HG02759 (cell line): ENCODE measurements at regions not wholly inside any gene's neighbourhood (a gene's known extent, or its start where the extent isn't known, plus 50 kb on each side); places are given as distances from the start of the nearest gene placed in this dataset.

Experiments used
- ATAC-seq: cut with Tn5 transposase; IDR thresholded peaks from one replicate; pipeline ENCODE4 v1.9.1; 2021; ENCODE audit warnings: mild to moderate bottlenecking, moderate library complexity; ENCODE audit not compliant: unreplicated experiment

DNA sequence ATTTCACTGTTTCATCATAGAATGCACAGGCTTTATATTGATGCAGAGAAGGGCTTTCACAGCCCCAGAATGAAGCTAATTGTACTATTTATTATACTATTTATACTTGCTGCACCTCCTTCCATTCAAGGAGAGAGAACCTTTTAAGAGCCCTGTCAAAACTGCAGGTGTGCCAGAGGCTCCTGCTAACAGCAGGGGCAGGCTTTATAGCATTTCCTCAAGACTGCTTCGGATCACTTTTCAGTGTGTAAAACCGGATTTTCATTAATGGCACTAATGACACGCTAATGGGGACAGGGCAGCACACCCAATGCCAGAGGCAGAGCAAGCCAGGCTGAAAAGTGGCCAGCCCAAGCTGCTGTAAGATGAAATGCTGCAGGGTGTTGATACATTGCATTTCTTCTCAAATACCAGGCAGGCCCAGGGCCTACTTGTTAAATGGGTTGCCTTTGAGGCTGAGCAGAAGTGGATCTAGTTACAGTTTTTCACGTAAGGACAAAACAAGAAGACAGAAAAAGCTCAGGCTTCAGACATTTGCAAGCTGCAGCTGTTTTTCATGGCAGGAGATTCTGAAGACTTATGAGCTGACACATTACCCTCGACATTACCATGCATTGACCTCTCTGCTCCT, 487.7 kb upstream of the BTBD3 start:
- ATAC-seq: no peak

DNA sequence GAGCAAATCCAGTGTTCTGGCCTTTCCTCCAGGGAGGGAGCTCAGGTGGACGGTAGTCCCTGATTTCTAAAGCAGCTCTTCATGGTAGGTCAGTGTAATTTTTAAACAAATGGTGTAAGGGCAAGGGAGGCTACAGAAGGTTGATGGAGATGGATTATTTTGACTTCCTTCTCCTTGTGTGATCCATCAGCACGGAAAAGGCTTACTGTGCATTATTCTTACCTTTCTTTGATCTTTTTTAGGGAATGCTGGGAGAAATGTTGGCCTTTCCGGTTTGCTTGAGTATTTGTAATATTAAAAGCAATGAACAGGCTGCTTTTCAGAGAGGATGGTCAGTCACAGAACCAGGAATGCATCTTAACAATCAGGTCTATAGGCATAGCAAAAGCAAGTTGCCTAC, 487.0 kb upstream of the BTBD3 start:
- ATAC-seq: no peak

DNA sequence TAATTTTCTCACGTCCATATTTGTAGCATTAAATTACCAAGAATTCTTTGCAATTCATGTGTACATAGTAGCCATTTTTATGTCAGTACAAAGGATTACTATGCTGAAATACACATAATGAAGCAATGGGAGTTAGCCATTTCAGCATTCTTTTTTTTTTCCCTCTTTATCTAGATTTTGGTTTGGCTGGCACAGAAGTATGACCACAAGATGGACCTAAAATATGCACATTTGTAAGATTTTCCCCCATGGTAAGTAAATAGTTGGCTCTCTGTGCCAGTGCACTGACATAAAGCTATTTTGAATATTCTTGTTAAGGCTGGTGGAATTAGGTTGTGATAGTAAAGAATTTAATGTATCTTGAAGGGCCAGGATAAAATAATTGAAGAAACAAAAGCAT, 486.1 kb upstream of the BTBD3 start:
- ATAC-seq: no peak

DNA sequence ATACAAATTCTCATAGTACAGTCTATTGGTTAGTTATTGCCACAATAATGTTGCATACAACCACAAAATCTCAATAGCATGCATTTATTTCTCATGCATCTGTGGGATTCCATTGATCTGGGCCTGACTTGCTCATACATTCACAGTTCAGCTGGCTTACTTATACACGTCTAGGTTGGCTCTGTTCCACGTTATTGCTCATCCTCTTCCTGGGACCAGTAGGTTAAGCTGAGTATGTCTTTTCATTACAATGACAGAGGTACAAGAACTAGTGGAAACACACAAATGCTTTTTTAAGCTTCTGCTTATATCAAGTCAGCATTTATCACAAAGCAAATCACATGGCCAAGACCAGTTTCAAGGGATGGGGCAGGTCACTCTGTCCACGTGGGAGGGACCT, 485.3 kb upstream of the BTBD3 start:
- ATAC-seq: no peak

DNA sequence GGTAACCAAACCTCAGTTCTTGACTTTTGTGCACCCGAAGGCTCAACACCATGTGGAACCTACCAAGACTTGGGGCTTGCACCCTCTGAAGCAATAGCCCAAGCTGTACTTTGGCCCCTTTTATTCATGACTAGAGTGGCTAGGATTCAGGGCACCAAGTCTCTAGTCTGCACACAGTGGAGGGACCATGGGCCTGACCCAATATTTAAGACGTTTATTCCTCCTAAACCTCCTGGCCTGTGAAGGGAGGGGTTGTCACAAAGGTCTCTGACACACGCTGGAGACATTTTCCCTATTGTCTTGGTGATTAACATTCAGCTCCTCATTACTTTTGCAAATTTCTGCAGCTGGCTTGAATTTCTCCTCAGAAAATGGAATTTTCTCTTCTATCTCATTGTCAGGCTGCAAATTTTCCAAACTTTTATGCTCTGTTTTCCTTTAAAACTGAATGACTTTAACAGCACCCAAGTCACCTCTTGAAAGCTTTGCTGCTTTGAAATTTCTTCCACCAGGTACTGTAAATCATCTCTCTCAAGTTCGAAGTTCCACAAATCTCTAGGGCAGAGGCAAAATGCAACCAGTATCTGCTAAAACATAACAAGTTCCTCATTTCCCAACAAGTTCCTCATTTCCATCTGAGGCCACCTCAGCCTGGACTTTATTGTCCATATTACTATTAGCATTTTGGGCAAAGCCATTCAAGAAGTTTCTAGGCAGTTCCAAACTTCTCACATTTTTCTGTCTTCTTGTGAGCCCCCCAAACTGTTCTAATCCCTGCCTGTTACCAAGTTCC, 481.4 kb upstream of the BTBD3 start:
- ATAC-seq: no peak

DNA sequence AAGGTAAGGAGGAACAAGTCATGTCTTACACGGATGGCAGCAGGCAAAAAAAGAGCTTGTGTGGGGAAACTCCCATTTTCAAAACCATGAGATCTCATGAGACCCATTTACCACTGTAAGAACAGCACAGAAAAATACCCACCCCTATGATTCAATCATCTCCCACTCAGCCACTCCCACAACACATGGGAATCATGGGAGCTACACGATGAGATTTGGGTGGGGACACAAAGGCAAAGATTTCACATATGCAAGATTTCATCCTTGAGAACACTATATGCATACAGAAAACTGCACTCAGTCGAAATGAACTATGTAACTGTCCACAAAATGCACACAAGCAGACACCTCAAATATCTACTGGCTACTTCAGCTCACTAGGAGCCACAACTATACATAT, 480.6 kb upstream of the BTBD3 start:
- ATAC-seq: no peak

DNA sequence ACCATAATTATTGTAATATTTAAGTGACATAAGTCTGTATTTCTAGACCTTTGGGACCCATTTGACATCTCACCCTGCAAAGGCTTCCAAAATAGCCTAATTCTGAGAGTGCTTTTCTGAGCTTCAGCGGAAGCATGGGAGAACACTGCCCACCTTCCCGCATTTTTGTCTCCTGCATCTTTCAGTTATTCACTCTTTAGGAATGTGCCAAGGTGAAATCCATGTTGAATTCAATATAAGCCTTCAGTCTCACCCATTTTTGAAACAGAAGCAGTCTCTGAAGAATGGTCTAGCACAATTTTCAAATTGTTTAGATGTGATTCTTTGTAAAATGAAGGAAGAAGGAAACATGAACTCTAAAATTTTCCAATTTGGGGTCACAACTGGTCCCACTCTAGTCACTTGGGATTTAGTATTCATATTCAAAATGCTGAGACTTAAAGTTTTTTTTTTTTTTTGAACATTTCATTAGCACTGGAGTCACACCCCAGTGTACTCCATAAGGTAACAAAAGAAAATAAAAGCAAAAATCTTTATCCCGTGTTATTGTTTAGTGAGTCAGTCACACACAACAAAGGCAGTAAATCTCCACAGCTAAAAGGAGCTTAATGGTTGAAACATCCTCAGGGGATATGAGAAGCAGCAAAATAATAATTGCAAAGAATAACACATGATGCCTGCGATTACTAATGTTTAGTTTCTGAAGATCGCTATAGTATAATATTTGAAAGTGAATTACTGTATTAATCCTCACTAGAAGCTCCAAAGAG, 479.9 kb upstream of the BTBD3 start:
- no peak for ATAC-seq

DNA sequence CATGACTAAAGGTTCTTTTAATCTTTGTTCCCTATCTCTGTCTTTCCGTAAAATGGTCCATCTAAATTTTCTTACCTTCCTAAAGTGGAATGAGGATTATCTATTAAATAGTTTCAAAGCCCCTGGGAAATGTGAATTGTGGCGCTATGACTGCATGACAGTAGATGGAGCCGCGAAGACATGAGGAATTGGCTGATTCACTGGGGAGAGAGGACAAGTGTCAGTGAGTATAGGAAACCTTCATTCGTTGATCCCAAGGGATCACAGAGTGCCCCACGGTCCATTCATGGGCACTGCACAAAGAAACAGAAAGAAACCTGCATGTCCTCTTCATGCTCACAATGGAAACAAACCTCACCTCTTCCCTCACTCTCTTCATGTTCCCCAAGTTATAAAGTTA, 479.3 kb upstream of the BTBD3 start:
- no peak for ATAC-seq

DNA sequence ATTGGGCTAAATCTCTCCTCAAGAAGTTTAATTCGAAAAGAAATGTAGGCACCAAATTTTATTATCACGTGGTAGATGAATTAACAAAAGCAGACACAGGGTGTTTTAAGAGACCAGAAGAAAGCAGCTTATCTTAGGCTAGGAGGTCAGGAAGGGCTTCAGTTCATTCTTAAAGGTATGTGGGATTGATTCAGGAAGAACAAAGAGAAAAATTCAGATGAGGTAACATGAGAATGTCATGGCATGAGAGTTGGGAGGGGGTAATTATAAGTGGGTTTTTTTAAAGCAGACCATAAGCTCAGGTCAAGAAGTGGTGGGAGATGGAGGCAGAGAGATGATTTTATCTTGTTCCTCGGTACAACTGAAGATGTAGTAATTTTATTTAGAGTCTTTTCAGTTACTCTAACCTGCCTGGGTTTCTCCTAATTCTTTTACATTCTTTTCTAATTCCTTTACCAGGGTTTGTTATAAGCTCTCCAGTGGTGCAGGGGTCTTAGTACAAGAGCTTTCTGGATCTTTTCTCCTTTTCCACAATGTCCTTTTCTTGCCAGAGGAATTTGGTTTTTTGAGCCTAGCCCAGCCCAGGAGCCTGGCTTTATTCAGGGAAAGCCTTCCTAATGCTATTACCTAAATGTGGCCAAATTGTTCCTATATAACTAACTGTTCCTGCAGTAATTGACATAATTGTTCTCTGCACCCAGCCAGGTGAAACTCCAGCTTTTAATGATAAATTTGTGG, 474.1 kb upstream of the BTBD3 start:
- ATAC-seq: no peak

DNA sequence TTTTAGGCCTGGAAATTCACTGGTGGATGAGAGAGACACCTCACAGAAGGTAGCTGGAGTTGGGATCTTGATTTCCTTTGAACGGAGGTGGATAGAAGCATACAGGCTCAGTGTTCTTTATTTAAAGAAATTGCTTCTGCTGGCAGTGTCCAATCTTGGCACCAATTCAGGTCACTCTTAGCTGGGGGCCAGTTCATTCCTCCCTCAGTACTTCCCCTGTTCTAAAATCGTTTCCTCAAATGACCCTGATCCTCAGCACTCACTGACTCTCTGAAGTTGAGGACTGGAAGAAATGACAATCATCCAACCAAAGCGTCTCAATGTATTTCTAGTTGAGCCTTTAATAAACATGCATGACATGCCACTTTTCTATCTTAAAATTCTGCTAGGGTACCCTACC, 472.5 kb upstream of the BTBD3 start:
- ATAC-seq: no peak

DNA sequence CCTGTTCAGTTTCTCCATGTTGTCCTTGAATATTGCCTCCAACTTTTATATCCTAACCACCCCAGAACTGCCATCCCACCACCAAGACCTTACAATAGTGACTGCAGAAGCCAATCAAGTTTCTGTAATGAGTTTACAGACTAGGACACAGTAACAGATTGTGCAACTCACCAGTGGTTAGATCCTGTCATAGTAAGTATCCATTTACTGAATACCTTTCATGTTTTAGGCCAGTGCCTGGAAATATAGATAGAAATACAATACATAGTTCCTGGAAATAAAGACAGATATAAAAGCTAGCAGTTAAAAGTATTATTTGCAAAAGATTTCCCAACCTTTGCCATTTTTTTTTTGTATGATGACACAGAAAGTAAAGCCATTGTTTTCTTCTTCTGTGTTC, 471.8 kb upstream of the BTBD3 start:
- no peak for ATAC-seq

DNA sequence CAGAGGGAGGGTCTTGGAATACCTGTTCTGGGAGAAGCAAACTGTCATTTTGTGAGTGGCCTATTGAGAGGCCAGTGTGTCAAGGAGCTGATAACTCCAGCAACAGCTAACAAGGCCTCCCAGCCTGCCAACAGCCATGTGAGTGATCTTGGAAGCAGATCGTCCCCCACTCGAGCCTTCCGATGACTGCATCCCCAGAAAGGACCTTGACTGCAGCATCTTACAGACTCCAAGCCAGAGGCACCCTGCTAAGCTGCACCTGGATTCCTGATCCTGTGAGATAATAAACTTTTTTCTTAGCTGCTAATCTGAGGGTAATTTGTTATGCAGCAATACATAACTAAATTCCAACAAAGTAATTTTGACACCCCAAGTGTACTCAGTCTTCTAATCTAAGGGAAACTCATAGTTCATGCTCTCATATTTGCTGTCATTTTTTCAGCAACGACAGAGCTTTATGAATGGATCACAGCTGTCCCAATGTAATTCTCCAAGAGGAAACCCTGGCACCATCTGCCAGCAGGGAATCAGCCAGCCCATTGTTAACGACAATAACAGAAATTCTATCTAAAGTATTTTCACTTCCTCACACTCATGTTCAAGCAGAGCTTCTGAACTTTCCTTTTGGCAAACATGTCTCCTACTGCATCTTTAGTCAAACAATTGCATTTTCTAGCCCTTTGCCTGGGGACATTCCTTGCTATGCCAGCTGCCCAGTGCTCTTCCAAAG, 470.2 kb upstream of the BTBD3 start:
- ATAC-seq: no peak

DNA sequence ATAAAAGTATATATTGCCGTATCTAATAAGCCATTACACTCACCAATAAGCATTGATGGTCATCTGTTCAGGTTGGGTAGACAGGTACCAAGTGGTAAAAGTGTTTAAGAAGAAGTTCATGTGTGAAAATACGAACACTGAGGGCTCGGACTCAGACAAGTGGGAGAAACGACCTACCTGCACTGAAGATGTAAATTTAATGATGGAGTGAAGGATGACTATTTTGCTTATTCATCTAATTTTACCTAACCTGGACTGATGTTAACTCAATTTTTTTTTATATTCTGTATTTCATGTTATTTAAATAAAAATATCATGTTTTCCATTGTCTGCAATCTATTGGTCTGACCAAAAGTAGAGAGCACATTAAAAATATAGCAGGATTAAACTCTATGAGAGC, 469.1 kb upstream of the BTBD3 start:
- ATAC-seq: no peak

DNA sequence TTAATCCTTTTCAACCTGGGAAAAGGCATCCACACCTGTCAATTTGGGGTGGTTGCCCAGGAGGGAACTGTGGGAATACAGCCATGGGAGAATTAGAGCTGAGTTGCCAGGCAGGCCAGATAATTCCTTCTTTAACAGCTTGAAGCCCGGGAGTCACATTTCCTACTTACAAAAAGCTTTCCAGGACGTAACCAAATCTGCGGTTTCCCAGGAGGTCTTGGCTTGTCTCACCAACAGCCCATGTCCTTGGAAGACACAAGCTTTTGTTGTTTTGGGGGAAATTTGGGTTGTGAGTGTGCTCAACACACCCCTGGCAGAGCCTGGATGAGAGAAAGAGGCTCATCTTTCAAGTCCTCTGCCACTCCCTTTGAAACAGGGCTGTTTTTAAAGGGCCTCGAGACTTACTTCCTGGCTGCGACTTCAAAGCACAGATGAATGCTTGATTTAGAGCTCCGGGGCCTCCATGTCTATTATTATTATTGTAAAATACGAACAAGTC, 465.9 kb upstream of the BTBD3 start:
- no peak for ATAC-seq

DNA sequence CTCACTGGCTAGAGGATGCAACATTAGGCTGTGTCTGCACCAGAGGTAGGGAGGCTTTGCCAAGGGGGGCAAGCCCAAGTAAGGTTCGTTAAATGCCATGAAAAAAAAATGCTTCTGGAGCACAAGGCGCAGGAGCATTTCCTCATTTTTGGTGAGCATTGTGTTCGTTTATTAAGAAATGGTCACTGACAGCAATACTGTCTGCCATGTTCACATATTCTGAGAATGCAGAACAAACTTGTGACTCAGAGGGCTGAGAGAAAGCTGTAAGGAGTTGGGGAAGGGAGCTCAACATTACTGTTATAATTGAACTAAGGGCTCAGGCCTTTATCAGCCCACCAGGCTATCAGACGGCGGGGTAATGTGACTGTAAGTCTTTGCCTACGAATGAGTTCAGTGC, 465.4 kb upstream of the BTBD3 start:
- no peak for ATAC-seq

DNA sequence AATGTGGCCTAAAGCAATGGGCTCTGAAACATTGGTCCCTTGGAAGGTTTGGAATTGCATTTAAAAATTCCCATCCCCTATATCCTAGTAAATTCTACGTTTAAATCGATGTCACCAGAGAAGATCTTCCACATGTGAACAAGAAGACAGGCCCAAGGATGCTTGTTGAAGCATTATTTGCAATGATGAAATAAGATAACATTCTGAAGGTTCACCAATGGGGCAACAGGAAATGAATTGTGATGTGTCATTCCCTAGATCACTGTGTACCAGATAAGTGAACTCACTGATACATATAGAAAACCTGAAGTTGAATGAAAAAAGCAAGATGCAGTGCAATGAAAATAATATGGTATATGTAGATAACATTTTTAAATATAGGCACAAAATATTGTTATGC, 464.3 kb upstream of the BTBD3 start:
- no peak for ATAC-seq

DNA sequence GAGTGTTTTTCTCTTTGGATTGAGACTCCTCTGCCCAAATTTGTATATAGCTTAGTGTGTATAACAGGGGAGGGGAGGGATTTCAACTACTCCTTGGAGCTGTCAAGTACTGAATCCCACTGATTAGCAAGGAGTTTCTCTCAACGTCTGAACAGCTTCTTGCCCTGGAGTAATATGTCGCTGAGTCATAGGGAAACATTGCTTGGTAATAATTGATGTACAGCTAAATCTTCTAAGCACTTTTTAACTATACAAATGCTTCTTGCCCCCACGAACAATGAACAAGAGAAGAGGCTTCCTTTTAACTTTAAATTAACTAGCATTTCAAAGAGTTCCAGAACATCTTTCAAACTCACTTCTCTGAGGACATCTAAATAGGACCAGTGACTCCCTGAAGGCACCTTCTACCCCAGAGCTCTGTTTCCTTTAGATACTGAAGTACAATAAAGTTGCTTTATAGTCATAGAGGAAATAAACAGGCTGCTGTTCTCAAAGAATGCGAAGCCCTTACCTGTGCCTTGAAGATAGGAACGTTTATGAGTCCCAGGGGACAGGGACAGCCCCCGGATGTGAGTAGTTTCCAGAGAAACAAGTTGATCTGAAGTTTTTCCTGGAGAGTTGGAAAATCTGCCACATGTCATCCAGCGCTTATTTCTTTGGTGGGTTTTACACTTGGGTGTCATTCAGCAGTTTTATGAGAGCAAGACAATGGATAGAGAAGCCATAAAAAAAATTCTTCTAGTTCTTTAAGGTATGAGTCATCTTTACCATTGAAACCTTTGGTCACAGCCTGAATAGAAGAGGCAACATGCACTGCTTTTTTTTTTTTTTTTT, 462.5 kb upstream of the BTBD3 start:
- peak; percentile 49 for ATAC-seq

DNA sequence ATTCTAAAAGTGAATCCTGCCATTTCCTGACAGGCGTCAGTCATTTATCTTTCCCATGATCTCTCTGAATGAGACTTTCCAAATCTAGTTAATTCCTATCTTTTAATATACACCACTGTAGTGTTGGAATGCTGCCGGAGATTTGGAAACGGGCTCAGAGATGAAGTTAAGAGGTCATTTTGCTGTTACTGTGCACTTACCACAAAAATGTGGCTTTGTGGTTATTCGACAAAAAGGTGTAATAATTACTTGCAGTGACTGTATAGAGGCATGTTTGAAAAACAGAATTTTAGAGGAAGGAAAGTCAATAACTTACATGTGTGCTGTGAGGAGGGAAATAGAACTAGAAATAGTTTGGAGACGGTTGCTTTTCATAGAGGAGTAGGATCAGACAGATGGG, 460.2 kb upstream of the BTBD3 start:
- no peak for ATAC-seq

DNA sequence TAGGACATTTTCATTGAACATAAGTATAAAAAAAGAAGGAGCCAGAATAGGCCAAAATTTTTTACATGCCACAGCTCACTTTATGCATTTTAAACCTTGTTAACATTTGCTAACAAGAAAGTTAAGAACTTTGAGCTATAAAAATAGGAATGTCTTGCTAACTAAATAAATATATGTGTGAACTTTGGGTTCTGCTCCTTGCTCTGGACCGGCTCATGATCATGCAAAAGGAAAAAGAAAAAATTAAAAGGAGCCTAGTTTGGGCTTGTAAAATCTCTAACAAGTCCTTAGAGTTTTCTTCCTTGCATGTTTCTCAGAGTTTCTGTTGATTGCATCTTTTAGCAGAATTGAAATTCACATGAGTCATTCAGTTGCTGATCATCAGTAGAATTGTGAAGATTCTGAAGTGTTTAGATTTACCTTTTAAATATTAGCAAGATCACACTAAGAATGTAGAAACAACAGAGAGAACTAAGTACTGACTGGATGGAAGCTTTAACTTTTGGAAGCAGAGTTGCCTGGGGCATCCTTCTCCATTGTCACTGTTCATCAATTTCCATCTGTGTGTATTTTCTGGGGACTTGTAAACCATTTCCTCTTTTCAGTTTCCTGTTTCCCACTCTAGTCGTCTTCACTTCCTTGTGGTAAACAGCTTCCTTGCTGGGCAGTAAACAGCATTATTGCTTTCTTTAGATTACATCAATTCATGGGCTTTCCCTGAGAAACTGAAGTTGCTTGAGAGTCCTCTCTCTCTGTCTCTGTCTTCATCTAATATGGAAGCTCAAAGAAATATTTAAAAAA, 458.4 kb upstream of the BTBD3 start:
- no peak for ATAC-seq
